ENCODE measurements at regions not wholly inside any gene's neighbourhood (a gene's known extent, or its start where the extent isn't known, plus 50 kb on each side); places are given as distances from the start of the nearest gene placed in this dataset.

DNA sequence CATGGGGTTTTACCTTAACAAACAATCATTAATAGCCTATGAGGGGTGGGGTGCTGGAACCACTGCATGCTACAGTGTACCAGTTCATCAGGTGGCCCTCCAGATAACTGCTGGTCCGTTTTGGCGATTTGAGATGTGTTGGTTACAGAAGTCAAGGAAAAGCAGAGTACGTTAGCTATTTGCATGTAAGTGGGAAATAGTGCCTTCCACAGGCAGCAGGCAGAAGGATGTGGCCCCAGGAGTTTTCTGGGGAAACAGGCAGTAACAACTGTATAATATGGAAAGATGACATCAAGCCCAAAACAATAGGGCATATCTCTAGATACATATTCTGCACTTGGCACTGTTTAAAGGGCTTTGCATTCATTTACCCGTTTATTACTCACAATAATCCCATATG, 245.7 kb downstream of the COL4A1 start:
- no peak overlapping the region for H4K91ac ChIP-seq (ENCODE audit: insufficient read length, low read depth, low read length)
- H3K27ac ChIP-seq (ENCODE audit: insufficient read length, low read depth, low read length), result no peak overlapping the region
- H3K4me1 ChIP-seq (ENCODE audit: insufficient read depth, low read length), result no peaks in the 10 kb centered on the region
- H3K4me2 ChIP-seq (ENCODE audit: insufficient read depth, insufficient read length, low read length), result no peak overlapping the region
- no peak overlapping the region for H2BK20ac ChIP-seq (ENCODE audit: low read depth, low read length, poor library complexity, severe bottlenecking)
- H3K23me2 ChIP-seq (ENCODE audit: insufficient read length, low read depth, low read length, poor library complexity, severe bottlenecking), result no peaks in the 10 kb centered on the region
- H3K9me3 Mint-ChIP-seq, result no peaks in the 10 kb centered on the region
- no peak overlapping the region for H3K56ac ChIP-seq (ENCODE audit: insufficient read length, low read depth, low read length)
- no peaks in the 10 kb centered on the region for H3K36me3 Mint-ChIP-seq (ENCODE audit: insufficient read depth in 1 of 3, low read depth in 3 of 3)
- no peak overlapping the region for H3T11ph ChIP-seq (ENCODE audit: low read length)
- no peaks in the 10 kb centered on the region for H3K27me3 ChIP-seq (ENCODE audit: insufficient read depth, low read length)
- TF ChIP-seq, protein P1, sequence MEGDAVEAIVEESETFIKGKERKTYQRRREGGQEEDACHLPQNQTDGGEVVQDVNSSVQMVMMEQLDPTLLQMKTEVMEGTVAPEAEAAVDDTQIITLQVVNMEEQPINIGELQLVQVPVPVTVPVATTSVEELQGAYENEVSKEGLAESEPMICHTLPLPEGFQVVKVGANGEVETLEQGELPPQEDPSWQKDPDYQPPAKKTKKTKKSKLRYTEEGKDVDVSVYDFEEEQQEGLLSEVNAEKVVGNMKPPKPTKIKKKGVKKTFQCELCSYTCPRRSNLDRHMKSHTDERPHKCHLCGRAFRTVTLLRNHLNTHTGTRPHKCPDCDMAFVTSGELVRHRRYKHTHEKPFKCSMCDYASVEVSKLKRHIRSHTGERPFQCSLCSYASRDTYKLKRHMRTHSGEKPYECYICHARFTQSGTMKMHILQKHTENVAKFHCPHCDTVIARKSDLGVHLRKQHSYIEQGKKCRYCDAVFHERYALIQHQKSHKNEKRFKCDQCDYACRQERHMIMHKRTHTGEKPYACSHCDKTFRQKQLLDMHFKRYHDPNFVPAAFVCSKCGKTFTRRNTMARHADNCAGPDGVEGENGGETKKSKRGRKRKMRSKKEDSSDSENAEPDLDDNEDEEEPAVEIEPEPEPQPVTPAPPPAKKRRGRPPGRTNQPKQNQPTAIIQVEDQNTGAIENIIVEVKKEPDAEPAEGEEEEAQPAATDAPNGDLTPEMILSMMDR (conservative IDR thresholded peaks at IDR 0.05), result peak; percentile 51
- no peak overlapping the region for H2BK5ac ChIP-seq (ENCODE audit: insufficient read length, low read length)
- no peak overlapping the region for H2BK120ac ChIP-seq (ENCODE audit: low read depth, low read length, poor library complexity, severe bottlenecking)
- no peak overlapping the region for H3K27ac Mint-ChIP-seq
- H4K20me1 ChIP-seq (ENCODE audit: control insufficient read depth, insufficient read depth, insufficient read length), result no peaks in the 10 kb centered on the region
- no peak overlapping the region for H2AFZ ChIP-seq (ENCODE audit: low read length)
- H3K23ac ChIP-seq (ENCODE audit: insufficient read length, low read depth, low read length), result no peak overlapping the region
- no peak overlapping the region for H3K4me3 Mint-ChIP-seq
- no peak overlapping the region for H3K18ac ChIP-seq (ENCODE audit: insufficient read length, low read depth, low read length)
- H3K9ac ChIP-seq (ENCODE audit: extremely low read depth, insufficient read length, low read length), result no peak overlapping the region
- no peak overlapping the region for H4K8ac ChIP-seq (replicated peaks; ENCODE audit: insufficient read length, low read depth, low read length)
- no CpG with 5 or more reads among the region's 4 CpGs for WGBS (ENCODE audit: extremely low coverage, insufficient read length, low lambda C conversion rate)
- H3K79me2 ChIP-seq (ENCODE audit: insufficient read depth, low read length), result no peaks in the 10 kb centered on the region
- H3K9me3 ChIP-seq (ENCODE audit: control insufficient read depth, low read depth, low read length), result no peaks in the 10 kb centered on the region
- H3K4me1 Mint-ChIP-seq, result peaks cover 6 to 9% of the 10 kb centered on the region in 2 experiments
- H3K14ac ChIP-seq (ENCODE audit: insufficient read depth, low read length), result no peak overlapping the region
- no peaks in the 10 kb centered on the region for H3K27me3 Mint-ChIP-seq (ENCODE audit: low read depth)
- no peak overlapping the region for H2AK5ac ChIP-seq (ENCODE audit: insufficient read length, low read length)
- H3K79me1 ChIP-seq (ENCODE audit: insufficient read depth, low read depth, low read length, poor library complexity, severe bottlenecking), result no peaks in the 10 kb centered on the region
- H4K5ac ChIP-seq (ENCODE audit: insufficient read length, low read depth, low read length), result no peak overlapping the region
- no peak overlapping the region for H3K4ac ChIP-seq (ENCODE audit: low read depth, low read length)
- no peak for DNase-seq
- no peak overlapping the region for H2BK12ac ChIP-seq (ENCODE audit: insufficient read length, low read depth, low read length)
- H2BK15ac ChIP-seq (ENCODE audit: low read depth, low read length), result no peak overlapping the region
